ENCODE measurements at regions not wholly inside any gene's neighbourhood (a gene's known extent, or its start where the extent isn't known, plus 50 kb on each side); places are given as distances from the start of the nearest gene placed in this dataset.

GRCh38 chr9:81512641-81513040, 176.7 kb downstream of the TLE1 start (continued):
- no peak for TF ChIP-seq SP1 (IDR thresholded peaks at IDR 0.05; ENCODE audit: low read depth, low read length)
- TF ChIP-seq, protein P1, sequence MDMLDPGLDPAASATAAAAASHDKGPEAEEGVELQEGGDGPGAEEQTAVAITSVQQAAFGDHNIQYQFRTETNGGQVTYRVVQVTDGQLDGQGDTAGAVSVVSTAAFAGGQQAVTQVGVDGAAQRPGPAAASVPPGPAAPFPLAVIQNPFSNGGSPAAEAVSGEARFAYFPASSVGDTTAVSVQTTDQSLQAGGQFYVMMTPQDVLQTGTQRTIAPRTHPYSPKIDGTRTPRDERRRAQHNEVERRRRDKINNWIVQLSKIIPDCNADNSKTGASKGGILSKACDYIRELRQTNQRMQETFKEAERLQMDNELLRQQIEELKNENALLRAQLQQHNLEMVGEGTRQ (IDR thresholded peaks at IDR 0.05; ENCODE audit: low read length): no peak
- TF ChIP-seq NANOG (IDR thresholded peaks at IDR 0.05; ENCODE audit: insufficient read depth, low read depth, low read length, poor library complexity, severe bottlenecking): no peak
- no peak for TF ChIP-seq BACH1 (IDR thresholded peaks at IDR 0.05; ENCODE audit: low read length)
